ENCODE measurements at regions not wholly inside any gene's neighbourhood (a gene's known extent, or its start where the extent isn't known, plus 50 kb on each side); places are given as distances from the start of the nearest gene placed in this dataset.

GRCh38 chr12:9381619-9382018 lies 173.4 kb upstream of the PZP start:
- TF ChIP-seq CTCF (IDR thresholded peaks at IDR 0.05 in 2 of 3, conservative IDR thresholded peaks at IDR 0.05 in 1 of 3; ENCODE audit: borderline replicate concordance in 1 of 3, insufficient read depth in 1 of 3, low read depth in 2 of 3, low read length in 2 of 3): no peak
- TF ChIP-seq YY1 (IDR thresholded peaks at IDR 0.05; ENCODE audit: extremely low read depth, insufficient replicate concordance, low read depth, low read length): no peak
- TF ChIP-seq JUND (IDR thresholded peaks at IDR 0.05): no peak
- no peak for TF ChIP-seq ELF1 (IDR thresholded peaks at IDR 0.05; ENCODE audit: borderline replicate concordance, low read depth)
- no peak for TF ChIP-seq EZH2 (IDR thresholded peaks at IDR 0.05)
- no peak for TF ChIP-seq CBX3 (IDR thresholded peaks at IDR 0.05; ENCODE audit: low read depth)
- no peak for TF ChIP-seq POLR2A (IDR thresholded peaks at IDR 0.05; ENCODE audit: borderline replicate concordance, extremely low read depth, insufficient read depth, insufficient read length)
- no peak for TF ChIP-seq RAD21 (IDR thresholded peaks at IDR 0.05; ENCODE audit: low read depth)

Data from HCT116 (cell line).